Type B pancreatic cell (in vitro differentiated cells): ENCODE measurements at regions not wholly inside any gene's neighbourhood (a gene's known extent, or its start where the extent isn't known, plus 50 kb on each side); places are given as distances from the start of the nearest gene placed in this dataset.

Experiments used
- DNase-seq: peaks from one replicate; pipeline ENCODE4 v3.0.0; 2021; ENCODE audit warnings: mixed read lengths; ENCODE audit not compliant: unreplicated experiment; ENCODE audit errors: extremely low spot score
- H3K27ac Mint-ChIP-seq: 2 replicates; pipeline ENCODE4 v1.8.0; 2021; ENCODE audit warnings: mild to moderate bottlenecking, mixed read lengths
- H3K27me3 Mint-ChIP-seq: 2 replicates; pipeline ENCODE4 v1.8.0; 2021; ENCODE audit warnings: mixed read lengths
- H3K36me3 Mint-ChIP-seq: 2 replicates; pipeline ENCODE4 v1.8.0; 2021; ENCODE audit warnings: mixed read lengths
- H3K4me1 Mint-ChIP-seq: one replicate; pipeline ENCODE4 v1.8.0; 2021; ENCODE audit warnings: mixed read lengths; ENCODE audit not compliant: unreplicated experiment
- H3K4me3 Mint-ChIP-seq: 2 replicates; pipeline ENCODE4 v1.8.0; 2021; ENCODE audit warnings: mild to moderate bottlenecking, mixed read lengths
- H3K9me3 Mint-ChIP-seq: 2 replicates; pipeline ENCODE4 v1.8.0; 2021; ENCODE audit warnings: mixed read lengths
- TF ChIP-seq, protein P1 (sequence below): fragments of 200-600 bp; sonication (generic); conservative IDR thresholded peaks from 2 replicates; pipeline ENCODE4 v1.5.0; 2021; ENCODE audit warnings: antibody characterized with exemption, mild to moderate bottlenecking

DNA sequence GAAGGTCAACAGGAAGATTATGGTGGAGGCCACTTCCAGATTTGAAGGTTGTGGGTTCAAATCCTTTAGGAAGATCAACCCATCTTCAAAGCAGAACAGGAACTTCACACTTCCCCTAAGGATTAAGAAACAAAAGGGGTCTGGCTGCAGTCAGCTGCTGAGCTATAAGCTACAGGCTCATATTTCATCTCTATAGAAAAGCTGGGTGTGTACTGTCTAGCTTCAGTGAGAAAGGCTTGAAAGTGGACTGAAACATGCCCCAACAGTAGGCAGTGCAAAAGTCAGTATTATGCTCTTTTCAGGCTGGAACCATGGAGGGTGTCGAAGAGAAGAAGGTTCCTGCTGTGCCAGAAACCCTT, 60.1 kb upstream of the SPDEF start:
- Mint-ChIP-seq H3K9me3 (no peaks in the 10 kb centered on the region), H3K27ac (no peak overlapping the region), H3K27me3 (no peaks in the 10 kb centered on the region), H3K4me3 (no peak overlapping the region), H3K4me1 (peaks cover 10% of the 10 kb centered on the region), H3K36me3 (peaks cover 7% of the 10 kb centered on the region)
- TF ChIP-seq, protein P1, sequence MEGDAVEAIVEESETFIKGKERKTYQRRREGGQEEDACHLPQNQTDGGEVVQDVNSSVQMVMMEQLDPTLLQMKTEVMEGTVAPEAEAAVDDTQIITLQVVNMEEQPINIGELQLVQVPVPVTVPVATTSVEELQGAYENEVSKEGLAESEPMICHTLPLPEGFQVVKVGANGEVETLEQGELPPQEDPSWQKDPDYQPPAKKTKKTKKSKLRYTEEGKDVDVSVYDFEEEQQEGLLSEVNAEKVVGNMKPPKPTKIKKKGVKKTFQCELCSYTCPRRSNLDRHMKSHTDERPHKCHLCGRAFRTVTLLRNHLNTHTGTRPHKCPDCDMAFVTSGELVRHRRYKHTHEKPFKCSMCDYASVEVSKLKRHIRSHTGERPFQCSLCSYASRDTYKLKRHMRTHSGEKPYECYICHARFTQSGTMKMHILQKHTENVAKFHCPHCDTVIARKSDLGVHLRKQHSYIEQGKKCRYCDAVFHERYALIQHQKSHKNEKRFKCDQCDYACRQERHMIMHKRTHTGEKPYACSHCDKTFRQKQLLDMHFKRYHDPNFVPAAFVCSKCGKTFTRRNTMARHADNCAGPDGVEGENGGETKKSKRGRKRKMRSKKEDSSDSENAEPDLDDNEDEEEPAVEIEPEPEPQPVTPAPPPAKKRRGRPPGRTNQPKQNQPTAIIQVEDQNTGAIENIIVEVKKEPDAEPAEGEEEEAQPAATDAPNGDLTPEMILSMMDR = no peak
- no peak for DNase-seq

DNA sequence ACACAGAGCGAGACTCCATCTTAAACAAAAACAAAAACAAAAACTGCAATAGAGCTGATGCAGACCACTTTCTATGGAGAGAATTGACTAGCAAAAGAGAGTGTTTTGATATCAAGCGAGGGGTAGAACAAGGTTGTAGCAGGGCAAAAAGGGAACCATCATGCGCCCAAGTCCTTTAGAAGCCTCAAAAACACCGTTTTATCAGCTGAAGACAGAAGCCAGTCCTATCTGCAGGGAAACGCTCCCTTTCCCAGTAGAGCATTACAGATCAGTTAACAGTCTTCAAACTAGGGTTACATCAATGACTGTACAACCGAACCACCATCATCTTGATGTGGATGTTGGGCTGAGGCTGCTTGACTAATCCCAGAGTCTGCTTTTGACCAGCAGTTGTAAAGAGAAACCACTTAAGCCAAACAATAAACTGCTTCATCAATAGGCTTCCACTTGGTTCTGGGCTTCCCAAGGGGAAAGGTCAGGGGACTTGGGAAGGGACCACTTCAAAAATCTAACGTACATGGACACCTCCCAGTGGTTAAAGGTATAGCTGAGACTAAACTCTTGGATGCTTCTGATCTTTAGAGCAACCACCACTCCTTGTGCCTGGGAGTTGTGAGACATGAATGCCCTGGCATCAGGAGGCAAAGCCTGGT, 59.6 kb upstream of the SPDEF start:
- TF ChIP-seq, protein P1 = no peak
- Mint-ChIP-seq H3K27me3 (no peaks in the 10 kb centered on the region), H3K9me3 (no peaks in the 10 kb centered on the region), H3K4me3 (no peak overlapping the region), H3K4me1 (peaks cover 12% of the 10 kb centered on the region), H3K27ac (no peak overlapping the region), H3K36me3 (peaks cover 7% of the 10 kb centered on the region)
- no peak for DNase-seq

DNA sequence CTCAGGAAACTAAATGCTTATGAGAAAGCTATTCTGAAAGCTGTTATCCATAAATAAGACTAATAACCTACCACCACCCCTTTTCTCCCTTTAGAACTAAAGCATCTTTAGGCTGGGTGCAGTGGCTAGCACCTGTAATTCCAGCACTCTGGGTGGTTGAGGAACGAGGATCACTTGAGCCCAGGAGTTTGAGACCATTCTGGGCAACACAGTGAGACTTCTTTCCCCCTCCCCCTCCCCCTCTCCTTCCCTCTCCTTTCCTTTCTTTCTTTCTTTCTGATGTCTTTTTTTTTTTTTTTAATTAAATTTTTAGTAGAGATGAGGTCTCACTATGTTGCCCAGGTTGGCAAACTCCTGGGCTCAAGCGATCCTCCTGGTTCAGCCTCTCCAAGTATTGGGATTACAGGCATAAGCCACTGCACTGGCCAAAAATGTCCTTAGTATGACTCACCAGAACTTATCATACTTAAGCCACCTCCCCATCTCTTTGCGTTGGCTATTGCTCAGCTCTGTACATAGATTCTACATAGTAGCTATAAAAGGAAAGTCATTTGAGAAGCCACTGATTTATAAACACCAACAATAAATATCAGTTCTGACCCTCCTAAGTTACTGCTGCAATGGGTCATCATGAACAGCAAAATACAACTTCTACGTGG, 54.8 kb upstream of the SPDEF start:
- Mint-ChIP-seq H3K36me3 (peaks cover 8% of the 10 kb centered on the region), H3K27me3 (no peaks in the 10 kb centered on the region), H3K4me3 (no peak overlapping the region), H3K27ac (peak overlapping the region; percentile 97), H3K9me3 (no peaks in the 10 kb centered on the region), H3K4me1 (peaks cover 16% of the 10 kb centered on the region)
- TF ChIP-seq, protein P1 = no peak
- DNase-seq = no peak

DNA sequence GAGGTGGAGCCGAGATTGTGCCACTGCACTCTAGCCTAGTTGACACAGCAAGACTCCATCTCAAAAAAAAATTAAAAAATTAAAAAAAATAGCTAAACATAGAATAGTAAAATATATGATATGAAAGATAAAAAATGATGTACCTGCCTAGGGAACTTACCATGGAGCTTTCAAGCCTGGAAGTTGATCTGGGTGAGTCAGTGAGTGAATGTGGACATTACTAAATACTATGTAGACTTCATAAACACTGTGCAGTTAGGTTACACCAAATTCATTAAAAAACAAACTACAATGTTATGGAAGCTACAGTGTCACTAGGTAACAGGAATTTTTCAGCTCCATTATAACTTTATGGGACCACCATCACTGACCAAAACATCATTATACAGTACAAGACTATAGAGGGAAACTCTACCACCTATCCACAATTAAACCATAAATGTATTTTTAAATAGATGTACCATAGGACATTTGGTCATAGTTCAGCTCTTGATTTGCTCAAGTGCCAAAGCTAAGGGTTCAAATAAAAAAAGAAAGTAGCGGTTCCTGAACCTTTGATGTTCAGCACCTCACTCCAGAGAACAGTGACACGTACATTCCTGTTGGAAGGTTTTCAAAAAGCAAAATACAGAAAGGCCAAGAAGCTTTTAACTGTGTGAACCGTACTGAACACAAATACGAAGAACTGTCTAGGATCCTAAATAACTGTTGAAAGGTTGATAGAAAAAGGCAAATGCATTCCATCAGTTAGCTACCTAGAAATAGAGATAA, 52.4 kb upstream of the SPDEF start:
- H3K4me3 Mint-ChIP-seq = no peak overlapping the region
- H3K36me3 Mint-ChIP-seq = peaks cover 5% of the 10 kb centered on the region
- DNase-seq = no peak
- peak overlapping the region; percentile 97 for H3K27ac Mint-ChIP-seq
- H3K4me1 Mint-ChIP-seq = peaks cover 13% of the 10 kb centered on the region
- no peaks in the 10 kb centered on the region for H3K27me3 Mint-ChIP-seq
- TF ChIP-seq, protein P1 = no peak
- no peaks in the 10 kb centered on the region for H3K9me3 Mint-ChIP-seq

DNA sequence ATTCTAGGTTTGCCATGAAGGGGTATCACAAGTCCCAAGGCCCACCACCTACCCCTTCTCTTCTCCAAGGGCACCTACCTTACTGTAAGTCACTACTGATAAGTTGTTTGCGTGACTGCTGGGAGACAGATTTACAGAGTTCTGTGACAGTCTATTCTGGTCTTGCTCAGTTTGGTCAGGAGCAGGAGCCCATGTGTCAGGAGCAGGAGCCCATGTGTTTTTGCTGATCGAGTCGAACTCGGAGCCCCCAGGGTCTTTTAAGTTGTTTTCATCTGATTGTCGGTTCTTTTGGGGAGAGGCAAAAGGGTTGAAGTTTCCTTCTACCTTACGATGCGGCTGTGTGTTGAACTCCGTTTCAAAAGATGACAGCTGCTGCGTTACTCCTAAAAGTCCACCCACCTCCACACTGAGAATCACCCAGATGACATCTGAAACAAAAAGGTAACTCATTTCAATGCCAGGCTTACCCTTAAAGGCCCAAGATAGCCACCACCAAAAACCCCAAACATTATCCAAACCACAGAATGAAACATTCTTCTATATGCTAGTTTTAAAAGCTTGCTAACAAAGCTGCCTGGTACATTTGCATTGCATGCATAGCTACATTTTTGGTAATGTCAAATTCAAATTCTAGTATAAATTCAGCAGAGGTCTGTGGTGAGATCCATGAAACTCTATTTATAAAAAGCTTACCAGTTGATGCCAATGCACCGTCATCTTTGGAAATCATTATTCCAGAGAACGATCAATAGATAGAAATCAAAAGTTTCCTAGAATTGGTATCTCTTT, 50.5 kb upstream of the SPDEF start:
- Mint-ChIP-seq H3K36me3 (peaks cover 5% of the 10 kb centered on the region), H3K9me3 (no peaks in the 10 kb centered on the region), H3K4me1 (peaks cover 21% of the 10 kb centered on the region), H3K4me3 (no peak overlapping the region), H3K27ac (no peak overlapping the region), H3K27me3 (no peaks in the 10 kb centered on the region)
- TF ChIP-seq, protein P1 = no peak
- DNase-seq = no peak
